DOHH2 (cell line): ENCODE measurements at regions not wholly inside any gene's neighbourhood (a gene's known extent, or its start where the extent isn't known, plus 50 kb on each side); places are given as distances from the start of the nearest gene placed in this dataset.

Experiments
- H3F3A ChIP-seq: fragments of 200-600 bp; sonication (generic), shearing (Covaris generic); 2 replicates; pipeline ENCODE4 v1.6.0; 2016; ENCODE audit warnings: antibody characterized with exemption, mild to moderate bottlenecking; ENCODE audit not compliant: control insufficient read depth, insufficient read depth
- H3K27ac ChIP-seq: fragments of 200-600 bp; sonication (generic); 2 replicates; pipeline ENCODE4 v1.5.1; 2014; ENCODE audit warnings: low read depth, mild to moderate bottlenecking, low read length, moderate library complexity
- H3K27me3 ChIP-seq: fragments of 200-600 bp; sonication (generic); 2 replicates; pipeline ENCODE4 v1.6.1; 2014; ENCODE audit warnings: mild to moderate bottlenecking, low read length, mixed read lengths; ENCODE audit not compliant: control insufficient read depth
- H3K36me3 ChIP-seq: fragments of 200-600 bp; sonication (generic); 2 replicates; pipeline ENCODE4 v1.6.1; 2014; ENCODE audit warnings: mild to moderate bottlenecking, low read length, moderate library complexity, mixed read lengths; ENCODE audit not compliant: control insufficient read depth
- H3K4me1 ChIP-seq: fragments of 200-600 bp; sonication (generic); 2 replicates; pipeline ENCODE4 v1.6.1; 2014; ENCODE audit warnings: mild to moderate bottlenecking, low read length, mixed read lengths; ENCODE audit not compliant: control insufficient read depth
- H3K4me2 ChIP-seq: fragments of 200-600 bp; sonication (generic); 2 replicates; pipeline ENCODE4 v1.6.0; 2014; ENCODE audit warnings: mild to moderate bottlenecking, low read length, moderate library complexity
- H3K4me3 ChIP-seq: fragments of 200-600 bp; sonication (generic); 2 replicates; pipeline ENCODE4 v1.5.1; 2014; ENCODE audit warnings: mild to moderate bottlenecking, low read length, mixed read lengths
- H3K79me2 ChIP-seq: fragments of 200-600 bp; sonication (generic); 2 replicates; pipeline ENCODE4 v1.6.1; 2014; ENCODE audit warnings: mild to moderate bottlenecking, low read length, mixed read lengths; ENCODE audit not compliant: control insufficient read depth
- H3K9me2 ChIP-seq: fragments of 200-600 bp; sonication (generic); replicated peaks from 2 replicates; pipeline ENCODE4 v1.6.1; 2014; ENCODE audit warnings: mild to moderate bottlenecking, low read length, mixed read lengths; ENCODE audit not compliant: control insufficient read depth
- H3K9me3 ChIP-seq: fragments of 200-600 bp; sonication (generic); 2 replicates; pipeline ENCODE4 v1.6.1; 2014; ENCODE audit warnings: antibody characterized with exemption, low read length, mixed read lengths; ENCODE audit not compliant: control insufficient read depth, insufficient read depth
- H4K20me1 ChIP-seq: fragments of 200-600 bp; sonication (generic); 2 replicates; pipeline ENCODE4 v1.6.0; 2014; ENCODE audit warnings: low read depth, mild to moderate bottlenecking, antibody characterized with exemption, low read length, moderate library complexity; ENCODE audit not compliant: control insufficient read depth, insufficient read depth
- CTCF ChIP-seq: fragments of 200-600 bp; sonication (generic); IDR thresholded peaks from one replicate; pipeline ENCODE4 v1.5.1; 2014; ENCODE audit warnings: antibody characterized with exemption, mild to moderate bottlenecking, low read depth, low read length; ENCODE audit not compliant: poor library complexity, severe bottlenecking
- EZH2phosphoT487 ChIP-seq: fragments of 200-600 bp; sonication (generic); IDR thresholded peaks from 2 replicates; pipeline ENCODE4 v1.6.1; 2017; ENCODE audit warnings: borderline replicate concordance, mild to moderate bottlenecking, antibody characterized with exemption, low read length, moderate library complexity, mixed read lengths

GRCh38 chr9:100774326-100774725 is 196.4 kb downstream of the CAVIN4 start:
- H3K9me3 ChIP-seq: no peaks in the 10 kb centered on the region

GRCh38 chr9:100774962-100775361 is 197.1 kb downstream of the CAVIN4 start:
- no peaks in the 10 kb centered on the region for H3K4me1 ChIP-seq
- no peaks in the 10 kb centered on the region for H3K9me2 ChIP-seq
- H4K20me1 ChIP-seq: no peaks in the 10 kb centered on the region
- H3F3A ChIP-seq: no peaks in the 10 kb centered on the region
- H3K79me2 ChIP-seq: no peaks in the 10 kb centered on the region
- H3K27ac ChIP-seq: no peak overlapping the region
- H3K4me3 ChIP-seq: no peak overlapping the region
- H3K36me3 ChIP-seq: no peaks in the 10 kb centered on the region
- TF ChIP-seq EZH2phosphoT487 (no peak), CTCF (no peak)
- no peak overlapping the region for H3K4me2 ChIP-seq
- H3K27me3 ChIP-seq: no peaks in the 10 kb centered on the region
- H3K9me3 ChIP-seq: no peaks in the 10 kb centered on the region

More at GRCh38 chr9:100774326-100774725, 196.4 kb downstream of the CAVIN4 start:
- H3K36me3 ChIP-seq: no peaks in the 10 kb centered on the region
- no peaks in the 10 kb centered on the region for H3K79me2 ChIP-seq
- H3K27me3 ChIP-seq: no peaks in the 10 kb centered on the region
- no peaks in the 10 kb centered on the region for H4K20me1 ChIP-seq
- no peak overlapping the region for H3K27ac ChIP-seq
- no peaks in the 10 kb centered on the region for H3K9me2 ChIP-seq
- no peak overlapping the region for H3K4me3 ChIP-seq
- no peak overlapping the region for H3K4me2 ChIP-seq
- no peaks in the 10 kb centered on the region for H3F3A ChIP-seq
- H3K4me1 ChIP-seq: no peaks in the 10 kb centered on the region
- TF ChIP-seq EZH2phosphoT487 (no peak), CTCF (no peak)

- no peaks in the 10 kb centered on the region for H3K79me2 ChIP-seq
- no peaks in the 10 kb centered on the region for H3K4me1 ChIP-seq
- H3K27ac ChIP-seq: no peak overlapping the region
- TF ChIP-seq CTCF (no peak), EZH2phosphoT487 (no peak)
- H3K36me3 ChIP-seq: no peaks in the 10 kb centered on the region
- H3K4me2 ChIP-seq: no peak overlapping the region
- H3K4me3 ChIP-seq: no peak overlapping the region
- no peaks in the 10 kb centered on the region for H3K27me3 ChIP-seq
- no peaks in the 10 kb centered on the region for H4K20me1 ChIP-seq
- H3F3A ChIP-seq: no peaks in the 10 kb centered on the region
- H3K9me3 ChIP-seq: no peaks in the 10 kb centered on the region
- H3K9me2 ChIP-seq: no peaks in the 10 kb centered on the region
Observed at GRCh38 chr9:100775912-100776311, 198.0 kb downstream of the CAVIN4 start.

GRCh38 chr9:100784755-100785154 is 206.9 kb downstream of the CAVIN4 start:
- Histone ChIP-seq H3F3A (no peaks in the 10 kb centered on the region), H4K20me1 (no peaks in the 10 kb centered on the region), H3K9me3 (no peaks in the 10 kb centered on the region), H3K4me1 (no peaks in the 10 kb centered on the region), H3K27me3 (no peaks in the 10 kb centered on the region), H3K27ac (no peak overlapping the region), H3K9me2 (no peaks in the 10 kb centered on the region), H3K79me2 (no peaks in the 10 kb centered on the region), H3K4me2 (no peak overlapping the region), H3K4me3 (no peak overlapping the region), H3K36me3 (no peaks in the 10 kb centered on the region)
- TF ChIP-seq EZH2phosphoT487 (no peak), CTCF (no peak)
